HG02840 (cell line): ENCODE measurements at regions not wholly inside any gene's neighbourhood (a gene's known extent, or its start where the extent isn't known, plus 50 kb on each side); places are given as distances from the start of the nearest gene placed in this dataset.

ENCODE experiments used
- ATAC-seq: cut with Tn5 transposase; IDR thresholded peaks from one replicate; pipeline ENCODE4 v1.9.1; 2021; ENCODE audit warnings: mild to moderate bottlenecking, moderate library complexity, moderate number of reproducible peaks; ENCODE audit not compliant: unreplicated experiment, low FRiP score

DNA sequence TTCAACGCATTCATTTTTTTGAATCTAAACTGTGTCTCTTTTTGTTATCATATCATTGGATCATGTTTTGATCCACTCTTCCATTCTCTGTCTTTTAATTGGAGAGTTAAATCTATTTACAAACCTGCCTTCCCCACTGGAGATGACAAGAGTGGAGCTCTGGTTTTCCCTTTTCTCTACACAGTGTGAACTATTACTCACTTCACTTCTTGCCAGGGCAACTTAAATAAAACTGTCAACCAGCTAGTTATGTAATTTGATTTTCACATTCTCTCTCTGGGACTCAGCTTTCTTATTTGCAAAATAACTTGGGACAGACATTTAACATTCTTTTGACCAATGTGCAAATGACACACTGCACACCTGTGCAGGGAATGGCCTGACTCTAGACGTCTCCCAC lies 230.8 kb upstream of the CST7 start:
- no peak for ATAC-seq

DNA sequence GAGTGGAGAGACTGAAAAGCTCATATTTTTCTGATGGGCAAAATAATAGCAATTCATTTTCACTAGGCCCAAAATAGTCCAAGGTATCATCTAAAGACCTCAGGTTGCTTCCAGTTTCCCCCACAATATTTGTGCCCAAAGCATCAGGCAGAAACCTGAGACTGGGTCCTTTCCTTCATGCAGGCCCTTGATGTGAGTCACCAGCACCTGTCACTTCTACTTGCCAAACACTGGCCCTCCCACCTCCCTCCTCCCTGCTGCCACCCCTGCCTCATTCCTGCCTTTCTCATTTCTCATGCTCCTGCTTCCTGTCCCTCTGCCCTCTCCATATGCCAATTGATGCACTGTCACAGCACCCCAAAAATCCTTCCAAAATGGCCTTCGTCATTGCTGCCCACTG lies 230.4 kb upstream of the CST7 start:
- ATAC-seq, result no peak

GRCh38 chr20:24720957-24721356 lies 228.1 kb upstream of the CST7 start:
- ATAC-seq, result no peak

DNA sequence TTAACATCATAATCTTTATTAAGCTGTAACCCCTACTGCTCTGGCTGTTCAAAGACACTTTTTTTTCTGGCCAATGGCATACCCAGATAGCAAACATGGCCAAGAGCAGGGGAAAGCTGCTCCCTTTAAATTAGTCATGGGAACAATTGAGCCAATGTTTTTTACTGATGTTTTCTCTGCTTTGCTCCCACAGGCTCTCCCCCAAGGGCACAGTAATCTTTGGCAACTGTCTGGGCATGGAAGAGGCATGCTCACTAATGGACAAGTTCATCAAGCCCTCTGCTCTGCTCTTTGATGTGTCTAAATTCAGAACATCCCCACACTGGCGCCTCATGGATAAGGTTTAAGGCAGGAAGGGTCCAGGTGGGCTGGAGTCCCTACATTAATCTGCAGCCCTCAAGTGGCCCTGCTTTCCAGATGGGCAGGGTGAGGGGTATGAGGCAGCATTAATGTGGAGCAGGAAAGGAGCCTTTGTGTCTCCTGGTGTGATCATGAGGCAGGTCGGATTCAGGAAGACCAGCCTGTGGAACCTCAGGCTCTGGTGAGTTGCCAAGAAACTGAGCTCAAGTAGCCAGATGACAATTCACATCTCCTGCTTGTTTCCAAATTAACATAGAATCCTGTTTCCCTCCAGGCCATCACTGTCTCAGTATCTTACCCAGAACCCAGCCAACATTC lies 227.0 kb upstream of the CST7 start:
- no peak for ATAC-seq

DNA sequence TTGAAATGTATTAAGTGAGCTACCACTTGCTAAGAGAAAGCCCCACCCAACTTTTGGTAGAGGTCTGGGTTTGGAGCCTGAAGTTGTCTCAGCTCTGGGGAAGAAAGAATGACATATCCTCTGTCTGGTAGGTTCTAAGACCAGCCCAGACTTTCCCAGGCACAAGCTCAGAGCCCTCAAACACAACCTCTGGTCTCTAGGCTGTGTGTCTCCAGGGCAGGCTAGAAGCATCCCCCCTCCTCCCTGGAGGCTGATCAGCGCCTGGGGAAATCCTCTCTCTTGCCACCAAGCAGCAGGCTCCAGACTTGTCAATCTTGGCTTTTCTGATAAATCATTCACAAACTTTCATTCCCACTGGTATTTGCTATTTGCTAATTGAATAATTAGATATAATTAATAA lies 226.5 kb upstream of the CST7 start:
- no peak for ATAC-seq

- ATAC-seq, result no peak
Observed at GRCh38 chr20:24723186-24723585, 225.9 kb upstream of the CST7 start.

- no peak for ATAC-seq
Observed at GRCh38 chr20:24723647-24724352, 225.3 kb upstream of the CST7 start.

- no peak for ATAC-seq
Observed at GRCh38 chr20:24724982-24725533, 224.0 kb upstream of the CST7 start.

GRCh38 chr20:24727795-24728194 lies 221.3 kb upstream of the CST7 start:
- no peak for ATAC-seq

DNA sequence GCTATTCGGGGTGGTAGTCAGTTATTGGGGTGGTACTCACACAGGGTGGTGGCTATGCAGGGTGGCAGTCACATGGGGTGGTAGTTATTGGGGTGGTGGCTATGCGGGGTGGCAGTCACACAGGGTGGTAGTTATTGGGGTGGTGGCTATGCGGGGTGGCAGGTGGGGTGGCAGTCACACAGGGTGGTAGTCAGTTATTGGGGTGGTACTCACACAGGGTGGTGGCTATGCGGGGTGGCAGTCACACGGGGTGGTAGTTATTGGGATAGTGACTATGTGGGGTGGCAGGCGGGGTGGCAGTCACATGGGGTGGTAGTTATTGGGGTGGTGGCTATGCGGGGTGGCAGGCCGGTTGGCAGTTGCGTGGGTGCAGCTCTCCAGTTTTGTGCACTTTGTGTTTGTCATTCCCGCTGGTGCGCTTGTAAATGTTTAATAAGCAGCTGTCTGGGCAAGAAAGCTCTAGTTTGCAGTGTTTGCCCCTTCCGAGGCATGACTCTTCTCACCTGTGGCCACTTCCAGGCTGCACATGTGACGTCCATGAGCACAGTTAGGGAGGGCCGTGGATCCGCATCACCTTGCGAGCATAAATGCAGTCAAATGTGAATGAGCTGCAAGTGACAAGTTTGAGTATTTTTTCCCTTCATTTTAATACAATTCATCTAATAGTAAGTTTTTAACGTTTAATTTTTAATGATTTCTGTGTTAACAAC lies 219.0 kb upstream of the CST7 start:
- ATAC-seq, result no peak

DNA sequence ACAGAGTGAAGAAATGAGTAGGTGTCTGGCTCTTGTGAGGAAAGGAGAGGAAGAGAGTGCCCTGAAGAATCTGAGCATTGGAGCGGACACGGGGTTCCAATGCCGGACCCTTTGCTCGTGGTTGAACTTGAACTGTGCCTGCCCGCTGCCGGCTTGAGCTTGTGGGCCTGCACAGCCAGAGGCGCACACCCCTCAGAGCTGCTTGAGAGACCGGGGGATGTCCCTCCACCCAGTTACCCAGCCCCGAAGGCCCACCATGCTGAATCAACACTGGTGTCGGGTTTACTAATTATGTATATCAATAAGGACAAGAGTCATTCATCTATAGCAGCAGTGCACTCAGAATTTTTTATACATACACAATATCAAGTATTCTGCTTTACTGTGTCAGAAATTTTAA lies 218.3 kb upstream of the CST7 start:
- ATAC-seq, result no peak

- no peak for ATAC-seq
Observed at GRCh38 chr20:24731312-24731711, 217.8 kb upstream of the CST7 start.

- no peak for ATAC-seq
Observed at GRCh38 chr20:24732076-24732475, 217.0 kb upstream of the CST7 start.

GRCh38 chr20:24732599-24732998 lies 216.5 kb upstream of the CST7 start:
- no peak for ATAC-seq

- ATAC-seq, result no peak
Observed at GRCh38 chr20:24733416-24733815, 215.7 kb upstream of the CST7 start.

GRCh38 chr20:24734139-24734538 lies 214.9 kb upstream of the CST7 start:
- ATAC-seq, result no peak

- ATAC-seq, result no peak
Observed at GRCh38 chr20:24735263-24735662, 213.8 kb upstream of the CST7 start.

- no peak for ATAC-seq
Observed at GRCh38 chr20:24736131-24736843, 212.8 kb upstream of the CST7 start.

DNA sequence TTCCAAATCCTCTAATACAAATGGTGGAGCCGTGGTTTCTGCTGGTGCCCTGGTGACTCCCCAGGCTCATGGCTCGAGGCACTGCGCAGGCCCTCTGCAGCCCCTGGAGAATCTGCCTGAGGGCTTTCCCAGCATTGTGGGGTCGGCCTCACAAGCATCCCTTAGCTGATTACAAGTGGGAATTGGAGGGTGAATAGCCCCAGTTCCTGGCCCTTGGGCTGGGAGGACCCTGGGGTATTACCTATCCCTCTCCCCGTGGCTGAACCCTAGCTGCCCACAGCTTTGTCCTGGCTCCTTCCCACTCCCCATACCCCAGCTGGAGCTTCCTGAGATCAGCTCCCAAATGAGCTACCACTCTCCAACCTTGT lies 212.2 kb upstream of the CST7 start:
- ATAC-seq, result no peak

DNA sequence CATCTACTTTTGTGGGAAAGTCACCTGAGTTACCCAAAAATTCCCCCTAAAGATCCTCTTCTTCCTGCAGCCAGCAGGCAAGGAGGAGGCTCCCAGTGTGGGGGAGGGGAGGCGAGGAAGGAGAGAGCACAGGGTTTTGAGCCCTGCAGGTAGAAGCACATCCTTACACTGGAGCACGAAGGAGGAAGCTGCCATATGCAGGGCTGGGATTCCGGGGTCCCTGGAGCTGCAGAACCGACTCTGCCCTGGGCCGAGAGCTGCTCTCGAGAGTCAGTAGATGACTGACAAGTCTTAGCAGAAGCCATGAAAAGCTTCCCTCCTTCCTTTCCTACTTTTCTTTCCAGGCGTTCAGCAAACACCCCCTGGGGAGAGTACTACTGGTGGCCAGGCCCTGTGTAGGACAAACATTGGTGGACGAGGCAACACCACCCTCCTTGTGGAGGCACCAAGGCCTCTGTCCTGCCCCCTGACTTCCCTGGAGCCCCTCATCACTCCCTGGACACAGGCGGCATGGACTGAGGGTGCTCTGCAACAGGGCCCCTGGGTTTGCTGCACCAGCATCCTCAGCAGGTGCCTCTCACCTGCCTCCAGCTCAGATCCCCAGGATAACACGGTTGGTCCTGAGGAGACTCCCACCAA lies 211.7 kb upstream of the CST7 start:
- no peak for ATAC-seq
